Mesothelial cell of epicardium (in vitro differentiated cells): ENCODE measurements at regions not wholly inside any gene's neighbourhood (a gene's known extent, or its start where the extent isn't known, plus 50 kb on each side); places are given as distances from the start of the nearest gene placed in this dataset.
"Not testable (repeated sequence)": the region's sequence is repeated elsewhere in the genome, so short reads cannot be mapped to it uniquely, and the experiment has no call there.

Source experiments
- DNase-seq, 2 experiments: peaks; one replicate each; pipeline ENCODE4 v3.0.0; 2021; ENCODE audit warnings: low spot score in 2 of 2; ENCODE audit not compliant: unreplicated experiment in 2 of 2
- H3K27ac Mint-ChIP-seq: 2 replicates; pipeline ENCODE4 v1.8.0; 2021; ENCODE audit warnings: mixed read lengths
- H3K27me3 Mint-ChIP-seq: 2 replicates; pipeline ENCODE4 v1.8.0; 2021; ENCODE audit warnings: low read depth, mixed read lengths
- H3K36me3 Mint-ChIP-seq: 2 replicates; pipeline ENCODE4 v1.8.0; 2021; ENCODE audit warnings: mixed read lengths
- H3K4me1 Mint-ChIP-seq: 2 replicates; pipeline ENCODE4 v1.8.0; 2021; ENCODE audit warnings: mixed read lengths
- H3K4me3 Mint-ChIP-seq: 2 replicates; pipeline ENCODE4 v1.8.0; 2021; ENCODE audit warnings: mild to moderate bottlenecking, moderate library complexity, mixed read lengths
- H3K9me3 Mint-ChIP-seq: 2 replicates; pipeline ENCODE4 v1.8.0; 2021; ENCODE audit warnings: mixed read lengths
- TF ChIP-seq, protein P1 (sequence below): fragments of 200-600 bp; sonication (generic); IDR thresholded peaks from one replicate; pipeline ENCODE4 v1.5.0; 2021; ENCODE audit warnings: antibody characterized with exemption; ENCODE audit not compliant: unreplicated experiment

GRCh38 chr2:171266102-171266501, 105.4 kb upstream of the TLK1 start:
- no peak for DNase-seq
- TF ChIP-seq, protein P1, sequence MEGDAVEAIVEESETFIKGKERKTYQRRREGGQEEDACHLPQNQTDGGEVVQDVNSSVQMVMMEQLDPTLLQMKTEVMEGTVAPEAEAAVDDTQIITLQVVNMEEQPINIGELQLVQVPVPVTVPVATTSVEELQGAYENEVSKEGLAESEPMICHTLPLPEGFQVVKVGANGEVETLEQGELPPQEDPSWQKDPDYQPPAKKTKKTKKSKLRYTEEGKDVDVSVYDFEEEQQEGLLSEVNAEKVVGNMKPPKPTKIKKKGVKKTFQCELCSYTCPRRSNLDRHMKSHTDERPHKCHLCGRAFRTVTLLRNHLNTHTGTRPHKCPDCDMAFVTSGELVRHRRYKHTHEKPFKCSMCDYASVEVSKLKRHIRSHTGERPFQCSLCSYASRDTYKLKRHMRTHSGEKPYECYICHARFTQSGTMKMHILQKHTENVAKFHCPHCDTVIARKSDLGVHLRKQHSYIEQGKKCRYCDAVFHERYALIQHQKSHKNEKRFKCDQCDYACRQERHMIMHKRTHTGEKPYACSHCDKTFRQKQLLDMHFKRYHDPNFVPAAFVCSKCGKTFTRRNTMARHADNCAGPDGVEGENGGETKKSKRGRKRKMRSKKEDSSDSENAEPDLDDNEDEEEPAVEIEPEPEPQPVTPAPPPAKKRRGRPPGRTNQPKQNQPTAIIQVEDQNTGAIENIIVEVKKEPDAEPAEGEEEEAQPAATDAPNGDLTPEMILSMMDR = no peak
- Mint-ChIP-seq H3K36me3 (no peaks in the 10 kb centered on the region), H3K27me3 (no peaks in the 10 kb centered on the region), H3K27ac (no peak overlapping the region), H3K4me1 (peaks cover 2% of the 10 kb centered on the region), H3K4me3 (no peak overlapping the region), H3K9me3 (no peaks in the 10 kb centered on the region)

- not testable (repeated sequence) for H3K4me1 Mint-ChIP-seq, H3K27ac Mint-ChIP-seq
Measured at GRCh38 chr2:171261529-171261928, 100.8 kb upstream of the TLK1 start.

DNA sequence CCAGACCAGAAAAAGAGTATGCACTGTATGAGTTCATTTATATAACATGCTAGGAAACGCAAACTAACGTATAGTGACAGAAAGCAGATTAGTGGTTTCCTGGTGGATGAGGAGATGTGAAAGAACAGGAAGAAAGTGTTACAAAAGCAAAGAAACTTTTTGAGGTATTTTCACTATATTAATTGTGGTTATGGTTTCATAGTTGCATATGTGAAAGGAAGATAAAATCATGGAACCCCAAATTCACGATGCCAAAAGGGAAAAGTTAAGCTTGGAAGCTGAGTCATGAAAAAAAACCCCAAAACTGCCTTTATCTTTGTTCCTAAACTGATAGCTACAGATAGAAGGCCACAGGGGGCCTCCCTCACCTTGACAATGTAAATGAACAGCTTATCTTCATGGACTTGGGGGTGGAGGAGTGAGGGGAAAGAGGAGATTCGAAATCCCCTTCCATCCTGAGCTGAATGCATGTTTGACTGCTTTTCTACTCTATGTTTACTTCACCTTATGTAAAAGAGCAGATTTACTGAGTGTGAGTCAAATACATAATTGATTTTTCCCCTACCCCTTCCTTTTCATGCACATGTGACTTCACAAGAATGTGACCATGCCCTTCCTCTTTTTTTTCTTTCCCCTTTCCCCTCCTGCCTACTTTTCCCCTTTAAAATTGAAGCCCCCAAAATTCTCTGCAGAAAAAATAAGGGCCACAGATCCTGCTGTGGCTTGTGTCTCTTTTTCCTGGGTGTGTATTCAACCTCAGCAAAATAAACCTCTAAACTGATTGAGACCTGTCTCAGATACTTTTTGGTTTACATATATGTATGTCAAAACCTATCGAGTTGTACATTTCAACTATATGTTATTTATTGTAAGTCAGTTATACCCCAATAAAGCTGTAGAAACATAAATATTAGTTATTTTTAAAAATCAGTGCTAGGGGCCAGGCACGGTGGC, 100.1 kb upstream of the TLK1 start:
- H3K4me3 Mint-ChIP-seq = no peak overlapping the region
- TF ChIP-seq, protein P1 = no peak
- no peaks in the 10 kb centered on the region for H3K27me3 Mint-ChIP-seq
- H3K4me1 Mint-ChIP-seq = peaks cover 2% of the 10 kb centered on the region
- DNase-seq = no peak
- H3K36me3 Mint-ChIP-seq = peaks cover 3% of the 10 kb centered on the region
- H3K27ac Mint-ChIP-seq = no peak overlapping the region
- peaks cover 19% of the 10 kb centered on the region for H3K9me3 Mint-ChIP-seq

More at GRCh38 chr2:171261529-171261928, 100.8 kb upstream of the TLK1 start:
- not testable (repeated sequence) for H3K36me3 Mint-ChIP-seq, H3K4me3 Mint-ChIP-seq, H3K27me3 Mint-ChIP-seq, DNase-seq
- peaks cover 19% of the 10 kb centered on the region for H3K9me3 Mint-ChIP-seq

GRCh38 chr2:171254666-171255065, 94.0 kb upstream of the TLK1 start:
- Mint-ChIP-seq H3K4me1 (no peaks in the 10 kb centered on the region), H3K4me3 (no peak overlapping the region), H3K9me3 (peaks cover 17% of the 10 kb centered on the region), H3K36me3 (peaks cover 3% of the 10 kb centered on the region), H3K27me3 (no peaks in the 10 kb centered on the region), H3K27ac (no peak overlapping the region)
- DNase-seq = no peak
- TF ChIP-seq, protein P1 = no peak

- TF ChIP-seq, protein P1 = no peak
- Mint-ChIP-seq H3K36me3 (peaks cover 3% of the 10 kb centered on the region), H3K27ac (no peak overlapping the region), H3K4me1 (no peaks in the 10 kb centered on the region), H3K27me3 (no peaks in the 10 kb centered on the region), H3K9me3 (peaks cover 17% of the 10 kb centered on the region), H3K4me3 (no peak overlapping the region)
- no peak for DNase-seq
Measured at GRCh38 chr2:171253900-171254650, 93.4 kb upstream of the TLK1 start.

DNA sequence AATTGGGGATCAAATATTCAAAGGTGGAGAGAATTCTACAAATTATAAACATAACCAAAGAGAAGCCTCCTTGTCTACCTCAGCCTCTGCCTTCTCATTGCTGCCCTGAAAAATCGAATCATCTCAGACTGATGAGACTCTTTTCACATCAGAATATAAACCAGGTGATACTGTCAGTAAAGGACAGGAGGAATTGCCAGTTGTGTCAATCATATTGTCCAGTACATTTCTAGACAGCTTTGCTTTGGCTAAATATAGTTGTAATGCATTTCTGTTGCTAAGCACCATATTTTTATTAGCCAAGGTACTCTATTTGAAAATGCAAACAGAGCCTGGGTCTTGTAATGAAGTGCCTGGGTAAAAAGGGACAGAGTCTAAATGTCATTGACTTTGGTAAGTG, 92.6 kb upstream of the TLK1 start:
- Mint-ChIP-seq H3K9me3 (peaks cover 11% of the 10 kb centered on the region), H3K4me3 (no peak overlapping the region), H3K4me1 (no peaks in the 10 kb centered on the region), H3K27ac (no peak overlapping the region), H3K27me3 (no peaks in the 10 kb centered on the region), H3K36me3 (no peaks in the 10 kb centered on the region)
- DNase-seq = no peak
- TF ChIP-seq, protein P1 = no peak
